ENCODE measurements at regions not wholly inside any gene's neighbourhood (a gene's known extent, or its start where the extent isn't known, plus 50 kb on each side); places are given as distances from the start of the nearest gene placed in this dataset.

- no peaks in the 10 kb centered on the region for H3K79me2 ChIP-seq (ENCODE audit: insufficient read depth, low read length)
- ATAC-seq, result no peak
- H3K9me3 ChIP-seq (ENCODE audit: low read length), result no peaks in the 10 kb centered on the region
- H3K36me3 ChIP-seq (replicated peaks in 1 of 2; ENCODE audit: control insufficient read depth in 1 of 2, insufficient read depth in 2 of 2, low read length in 2 of 2), result no peaks in the 10 kb centered on the region
- no peak overlapping the region for H3K9ac ChIP-seq (ENCODE audit: insufficient read depth, low read depth, low read length)
- WGBS (ENCODE audit: low lambda C conversion rate), result 47% methylated on average over 7 of the region's 7 CpGs
- H3K27ac ChIP-seq (ENCODE audit: extremely low read length, insufficient read depth, low read length), result no peak overlapping the region
- H3K4me2 ChIP-seq (ENCODE audit: low read depth, low read length), result no peak overlapping the region
- intact Hi-C loops (cut with micrococcal nuclease; ENCODE audit: unreplicated experiment), result no loop called here
- no peaks in the 10 kb centered on the region for H3K27me3 ChIP-seq (ENCODE audit: control insufficient read depth in 1 of 2, insufficient read depth in 2 of 2, low read length in 2 of 2)
- TF ChIP-seq ZNF333 (CRISPR knock-in tag; IDR thresholded peaks at IDR 0.05; ENCODE audit: borderline replicate concordance) (no peak), HIC2 (CRISPR knock-in tag; IDR thresholded peaks at IDR 0.05; ENCODE audit: low read depth) (no peak), ZNF773 (CRISPR knock-in tag; IDR thresholded peaks at IDR 0.05; ENCODE audit: borderline replicate concordance) (no peak), TRIM24 (CRISPR knock-in tag; IDR thresholded peaks at IDR 0.05) (no peak), PRDM4 (CRISPR knock-in tag; IDR thresholded peaks at IDR 0.05; ENCODE audit: borderline replicate concordance) (no peak), ATF7-NPFF (CRISPR knock-in tag; IDR thresholded peaks at IDR 0.05; ENCODE audit: low read depth) (no peak), SALL2 (CRISPR knock-in tag; IDR thresholded peaks at IDR 0.05) (no peak), ZNF501 (CRISPR knock-in tag; IDR thresholded peaks at IDR 0.05) (no peak), ZKSCAN8 (CRISPR knock-in tag; IDR thresholded peaks at IDR 0.05; ENCODE audit: borderline replicate concordance) (no peak), MXD4 (CRISPR knock-in tag; IDR thresholded peaks at IDR 0.05) (no peak), MIER3 (CRISPR knock-in tag; IDR thresholded peaks at IDR 0.05; ENCODE audit: borderline replicate concordance) (no peak), ZNF326 (CRISPR knock-in tag; IDR thresholded peaks at IDR 0.05; ENCODE audit: borderline replicate concordance) (no peak), PHF8 (CRISPR knock-in tag; IDR thresholded peaks at IDR 0.05) (no peak), ZNF282 (IDR thresholded peaks at IDR 0.05; ENCODE audit: partially characterized antibody) (no peak), HOXA7 (CRISPR knock-in tag; IDR thresholded peaks at IDR 0.05) (no peak)
- H3K4me3 ChIP-seq (replicated peaks in 1 of 3; ENCODE audit: insufficient read depth in 1 of 3, low read depth in 2 of 3, low read length in 3 of 3), result no peak overlapping the region
- FAIRE-seq, result no peak
- POLR2A ChIA-PET, result no interaction called here
- CTCF ChIA-PET (ENCODE audit: low intra/inter-chr PET ratio, low total read pairs), result no interaction called here
- no peak for DNase-seq (ENCODE audit: low spot score)
- H4K20me1 ChIP-seq (ENCODE audit: insufficient read depth, low read length), result no peaks in the 10 kb centered on the region
- in situ Hi-C loops (cut with HindIII; ENCODE audit: extremely low pct_ligation_motif_present, low pct_unique_long_range_greater_than_20kb), result no loop called here
- H3K4me1 ChIP-seq (ENCODE audit: insufficient read depth, low read length), result no peaks in the 10 kb centered on the region
- BruUV-seq (replicated peaks), result no TSS peak
- no peak overlapping the region for H2AFZ ChIP-seq (ENCODE audit: low read length)
Observed at GRCh38 chr16:6775712-6776111, 556.9 kb upstream of the RBFOX1 start.

Measured in HepG2 (cell line).